Activated T-cell treated with anti-CD3 and anti-CD28 coated beads for 1 hour (primary cell): ENCODE measurements at regions not wholly inside any gene's neighbourhood (a gene's known extent, or its start where the extent isn't known, plus 50 kb on each side); places are given as distances from the start of the nearest gene placed in this dataset.
"Not testable (repeated sequence)": the region's sequence is repeated elsewhere in the genome, so short reads cannot be mapped to it uniquely, and the experiment has no call there.

ENCODE experiments used
- DNase-seq: peaks from one replicate; pipeline ENCODE4 v3.0.0-alpha.2; 2020; ENCODE audit warnings: low read depth

- DNase-seq: no peak
These were observed 1374.2 kb upstream of the ALCAM start for GRCh38 chr3:103992469-103992868.

GRCh38 chr3:104004956-104005355 lies 1361.8 kb upstream of the ALCAM start:
- DNase-seq: no peak

GRCh38 chr3:104005815-104006214 lies 1360.9 kb upstream of the ALCAM start:
- no peak for DNase-seq

- no peak for DNase-seq
These were observed 1348.2 kb upstream of the ALCAM start for GRCh38 chr3:104018541-104018940.

GRCh38 chr3:104031598-104031997 lies 1335.1 kb upstream of the ALCAM start:
- no peak for DNase-seq

GRCh38 chr3:104032283-104032682 lies 1334.4 kb upstream of the ALCAM start:
- DNase-seq: no peak

GRCh38 chr3:104040896-104041295 lies 1325.8 kb upstream of the ALCAM start:
- DNase-seq: no peak

- DNase-seq: not testable (repeated sequence)
These were observed 1323.6 kb upstream of the ALCAM start for GRCh38 chr3:104043001-104043543.

GRCh38 chr3:104044002-104044401 lies 1322.7 kb upstream of the ALCAM start:
- no peak for DNase-seq

- DNase-seq: no peak
These were observed 1300.1 kb upstream of the ALCAM start for GRCh38 chr3:104066658-104067057.

GRCh38 chr3:104069114-104069513 lies 1297.6 kb upstream of the ALCAM start:
- DNase-seq: no peak

GRCh38 chr3:104070906-104071305 lies 1295.8 kb upstream of the ALCAM start:
- no peak for DNase-seq

GRCh38 chr3:104080088-104080626 lies 1286.6 kb upstream of the ALCAM start:
- no peak for DNase-seq

GRCh38 chr3:104088738-104089137 lies 1278.0 kb upstream of the ALCAM start:
- DNase-seq: no peak

- not testable (repeated sequence) for DNase-seq
These were observed 1276.7 kb upstream of the ALCAM start for GRCh38 chr3:104089987-104090386.

- DNase-seq: no peak
These were observed 1265.0 kb upstream of the ALCAM start for GRCh38 chr3:104101736-104102135.

- DNase-seq: no peak
These were observed 1264.3 kb upstream of the ALCAM start for GRCh38 chr3:104102386-104102785.

- DNase-seq: no peak
These were observed 1260.4 kb upstream of the ALCAM start for GRCh38 chr3:104106276-104106675.

GRCh38 chr3:104108522-104108921 lies 1258.2 kb upstream of the ALCAM start:
- DNase-seq: no peak

GRCh38 chr3:104126463-104126862 lies 1240.2 kb upstream of the ALCAM start:
- DNase-seq: no peak

GRCh38 chr3:104126864-104127553 lies 1239.7 kb upstream of the ALCAM start:
- DNase-seq: no peak

- no peak for DNase-seq
These were observed 1238.9 kb upstream of the ALCAM start for GRCh38 chr3:104127830-104128229.

GRCh38 chr3:104132566-104133403 lies 1233.9 kb upstream of the ALCAM start:
- DNase-seq: no peak
